ENCODE measurements at regions not wholly inside any gene's neighbourhood (a gene's known extent, or its start where the extent isn't known, plus 50 kb on each side); places are given as distances from the start of the nearest gene placed in this dataset.
"Not testable (repeated sequence)": the region's sequence is repeated elsewhere in the genome, so short reads cannot be mapped to it uniquely, and the experiment has no call there.

- Histone ChIP-seq H3K4me3 (no peak overlapping the region), H3K27me3 (no peaks in the 10 kb centered on the region), H3K9ac (no peak overlapping the region), H3K27ac (no peak overlapping the region), H3K4me1 (no peaks in the 10 kb centered on the region), H3K9me3 (no peaks in the 10 kb centered on the region), H3K4me2 (no peak overlapping the region), H3K36me3 (no peaks in the 10 kb centered on the region), H4K20me1 (no peaks in the 10 kb centered on the region)
- TF ChIP-seq Cebpa-rat (IDR thresholded peaks at IDR 0.05), result no peak
Measured at GRCh38 chr18:30622104-30622503, 420.4 kb downstream of the DSC3 start.

GRCh38 chr18:30618567-30618966 lies 424.0 kb downstream of the DSC3 start:
- Histone ChIP-seq H3K4me2 (no peak overlapping the region), H3K4me1 (no peaks in the 10 kb centered on the region), H3K27ac (no peak overlapping the region), H4K20me1 (no peaks in the 10 kb centered on the region), H3K27me3 (no peaks in the 10 kb centered on the region), H3K9ac (no peak overlapping the region), H3K4me3 (no peak overlapping the region), H3K9me3 (no peaks in the 10 kb centered on the region), H3K36me3 (no peaks in the 10 kb centered on the region)
- TF ChIP-seq Cebpa-rat (IDR thresholded peaks at IDR 0.05), result no peak

GRCh38 chr18:30616414-30616813 lies 426.1 kb downstream of the DSC3 start:
- no peak for TF ChIP-seq Cebpa-rat (IDR thresholded peaks at IDR 0.05)

GRCh38 chr18:30613467-30613801 lies 429.1 kb downstream of the DSC3 start:
- TF ChIP-seq Cebpa-rat (IDR thresholded peaks at IDR 0.05), result no peak
- Histone ChIP-seq H3K4me2 (no peak overlapping the region), H3K4me3 (no peak overlapping the region)

More at GRCh38 chr18:30616414-30616813, 426.1 kb downstream of the DSC3 start:
- Histone ChIP-seq H3K4me3 (no peak overlapping the region), H3K27me3 (no peaks in the 10 kb centered on the region), H3K4me2 (no peak overlapping the region), H3K4me1 (no peaks in the 10 kb centered on the region), H4K20me1 (no peaks in the 10 kb centered on the region), H3K27ac (no peak overlapping the region), H3K36me3 (no peaks in the 10 kb centered on the region), H3K9ac (no peak overlapping the region), H3K9me3 (no peaks in the 10 kb centered on the region)

GRCh38 chr18:30601541-30601940 lies 441.0 kb downstream of the DSC3 start:
- H3K4me3 ChIP-seq, result no peak overlapping the region
- H3K27ac ChIP-seq, result no peak overlapping the region
- H3K4me1 ChIP-seq, result no peaks in the 10 kb centered on the region
- no peak overlapping the region for H3K9ac ChIP-seq
- TF ChIP-seq Cebpa-rat (IDR thresholded peaks at IDR 0.05), result no peak
- H3K36me3 ChIP-seq, result no peaks in the 10 kb centered on the region
- H3K4me2 ChIP-seq, result no peak overlapping the region
- H3K9me3 ChIP-seq, result no peaks in the 10 kb centered on the region
- no peaks in the 10 kb centered on the region for H4K20me1 ChIP-seq
- no peaks in the 10 kb centered on the region for H3K27me3 ChIP-seq

More at GRCh38 chr18:30613467-30613801, 429.1 kb downstream of the DSC3 start:
- H3K9ac ChIP-seq, result no peak overlapping the region
- H3K9me3 ChIP-seq, result no peaks in the 10 kb centered on the region
- H3K36me3 ChIP-seq, result no peaks in the 10 kb centered on the region
- no peaks in the 10 kb centered on the region for H4K20me1 ChIP-seq
- no peaks in the 10 kb centered on the region for H3K4me1 ChIP-seq
- H3K27me3 ChIP-seq, result no peaks in the 10 kb centered on the region
- no peak overlapping the region for H3K27ac ChIP-seq

- Histone ChIP-seq H3K4me2 (no peak overlapping the region), H3K9ac (no peak overlapping the region), H3K4me3 (no peak overlapping the region), H3K4me1 (no peaks in the 10 kb centered on the region), H3K27ac (no peak overlapping the region), H3K9me3 (no peaks in the 10 kb centered on the region), H4K20me1 (no peaks in the 10 kb centered on the region), H3K36me3 (no peaks in the 10 kb centered on the region), H3K27me3 (no peaks in the 10 kb centered on the region)
- TF ChIP-seq Cebpa-rat (IDR thresholded peaks at IDR 0.05), result no peak
Measured at GRCh38 chr18:30597202-30597601, 445.3 kb downstream of the DSC3 start.

DNA sequence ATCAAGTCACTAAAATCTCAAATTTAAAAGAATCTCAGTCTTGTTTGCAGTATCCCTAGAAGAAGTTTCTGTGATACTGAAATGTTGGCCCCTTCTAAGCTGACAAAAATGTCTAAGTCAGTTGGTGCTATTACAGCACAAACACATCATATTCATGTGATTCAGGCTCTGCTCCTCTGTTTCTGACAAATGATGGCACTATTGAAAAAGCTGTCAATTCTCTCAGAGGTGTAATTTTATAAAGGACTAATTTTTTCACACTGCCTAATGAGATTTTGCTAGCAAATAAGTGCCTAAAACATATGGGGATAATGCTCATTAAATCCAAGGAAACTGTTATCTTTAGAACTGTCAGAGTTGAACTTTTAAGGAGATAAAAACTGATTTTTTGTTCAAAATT lies 445.9 kb downstream of the DSC3 start:
- H3K9ac ChIP-seq, result no peak overlapping the region
- H3K4me2 ChIP-seq, result no peak overlapping the region
- no peaks in the 10 kb centered on the region for H3K27me3 ChIP-seq
- no peaks in the 10 kb centered on the region for H3K4me1 ChIP-seq
- no peaks in the 10 kb centered on the region for H4K20me1 ChIP-seq
- no peak overlapping the region for H3K27ac ChIP-seq
- H3K4me3 ChIP-seq, result no peak overlapping the region
- TF ChIP-seq Cebpa-rat (IDR thresholded peaks at IDR 0.05), result no peak
- H3K36me3 ChIP-seq, result no peaks in the 10 kb centered on the region
- no peaks in the 10 kb centered on the region for H3K9me3 ChIP-seq

GRCh38 chr18:30595942-30596341 lies 446.6 kb downstream of the DSC3 start:
- no peak overlapping the region for H3K27ac ChIP-seq
- H3K4me3 ChIP-seq, result no peak overlapping the region
- H3K4me1 ChIP-seq, result no peaks in the 10 kb centered on the region
- no peak for TF ChIP-seq Cebpa-rat (IDR thresholded peaks at IDR 0.05)
- H3K9ac ChIP-seq, result no peak overlapping the region
- H3K36me3 ChIP-seq, result no peaks in the 10 kb centered on the region
- no peak overlapping the region for H3K4me2 ChIP-seq
- H3K27me3 ChIP-seq, result no peaks in the 10 kb centered on the region
- no peaks in the 10 kb centered on the region for H4K20me1 ChIP-seq
- no peaks in the 10 kb centered on the region for H3K9me3 ChIP-seq

GRCh38 chr18:30594911-30595310 lies 447.6 kb downstream of the DSC3 start:
- H3K9ac ChIP-seq, result not testable (repeated sequence)

GRCh38 chr18:30591462-30591861 lies 451.1 kb downstream of the DSC3 start:
- no peak overlapping the region for H3K4me3 ChIP-seq
- no peaks in the 10 kb centered on the region for H3K36me3 ChIP-seq
- no peaks in the 10 kb centered on the region for H3K4me1 ChIP-seq
- no peaks in the 10 kb centered on the region for H3K27me3 ChIP-seq
- H3K9ac ChIP-seq, result no peak overlapping the region
- no peak overlapping the region for H3K27ac ChIP-seq
- no peak for TF ChIP-seq Cebpa-rat (IDR thresholded peaks at IDR 0.05)
- H3K4me2 ChIP-seq, result no peak overlapping the region
- no peaks in the 10 kb centered on the region for H4K20me1 ChIP-seq
- no peaks in the 10 kb centered on the region for H3K9me3 ChIP-seq

More at GRCh38 chr18:30594911-30595310, 447.6 kb downstream of the DSC3 start:
- not testable (repeated sequence) for H3K36me3 ChIP-seq, H3K27ac ChIP-seq, H3K4me1 ChIP-seq, H3K4me2 ChIP-seq, H3K27me3 ChIP-seq, H4K20me1 ChIP-seq, H3K9me3 ChIP-seq, H3K4me3 ChIP-seq

DNA sequence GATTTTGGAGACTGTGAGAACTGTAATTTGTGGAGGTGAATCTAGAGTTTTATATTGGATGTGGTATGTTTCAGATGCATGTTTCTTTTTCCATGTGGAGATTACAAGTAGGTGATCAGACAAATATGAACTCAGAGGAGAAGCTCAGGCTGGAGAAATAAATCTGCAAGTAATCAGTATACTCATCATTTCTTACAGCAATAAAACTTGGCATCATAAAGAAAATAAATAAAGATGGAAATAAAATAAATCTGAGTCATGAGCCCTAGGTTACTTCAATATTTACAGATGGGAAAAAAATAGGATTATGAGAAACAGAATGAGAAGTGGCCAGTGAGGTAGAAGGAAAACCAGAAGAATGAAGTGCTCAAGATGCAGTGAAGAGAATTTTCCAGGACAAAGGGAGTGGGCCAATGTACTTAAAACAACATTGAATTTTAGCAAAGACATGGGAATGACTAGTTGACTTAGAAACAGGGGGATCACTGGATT lies 453.8 kb downstream of the DSC3 start:
- H3K9ac ChIP-seq, result no peak overlapping the region
- no peaks in the 10 kb centered on the region for H3K27me3 ChIP-seq
- no peak overlapping the region for H3K27ac ChIP-seq
- H3K4me3 ChIP-seq, result no peak overlapping the region
- no peak overlapping the region for H3K4me2 ChIP-seq
- no peaks in the 10 kb centered on the region for H3K36me3 ChIP-seq
- H3K4me1 ChIP-seq, result no peaks in the 10 kb centered on the region
- H4K20me1 ChIP-seq, result no peaks in the 10 kb centered on the region
- TF ChIP-seq Cebpa-rat (IDR thresholded peaks at IDR 0.05), result no peak
- H3K9me3 ChIP-seq, result no peaks in the 10 kb centered on the region
